ENCODE measurements at regions not wholly inside any gene's neighbourhood (a gene's known extent, or its start where the extent isn't known, plus 50 kb on each side); places are given as distances from the start of the nearest gene placed in this dataset.

DNA sequence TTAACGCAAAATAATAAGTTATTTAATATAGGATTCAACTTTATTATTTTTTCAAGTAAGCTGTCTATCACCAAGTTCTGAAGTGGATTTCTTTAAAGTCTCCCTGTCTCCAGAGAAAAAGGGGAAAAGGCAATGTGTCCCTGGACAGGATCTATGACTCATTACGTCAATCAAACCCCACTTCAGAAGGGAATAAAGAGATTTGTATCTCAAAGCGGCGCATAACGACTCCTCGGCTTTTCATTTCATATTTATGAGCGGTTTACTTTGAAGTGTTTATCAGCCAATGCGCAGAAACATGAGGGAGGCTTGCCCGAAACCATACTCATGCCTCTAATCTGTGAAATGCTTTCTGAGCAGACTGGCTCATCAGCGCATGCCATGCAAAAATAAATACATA lies 938.6 kb upstream of the WWC1 start:
- Histone ChIP-seq H3F3A (ENCODE audit: insufficient read depth, low read length) (no peaks in the 10 kb centered on the region), H3K9ac (ENCODE audit: low read length) (no peak overlapping the region), H4K20me1 (ENCODE audit: insufficient read depth, low read length) (no peaks in the 10 kb centered on the region), H3K36me3 (ENCODE audit: insufficient read depth, low read length) (no peaks in the 10 kb centered on the region), H3K4me1 (ENCODE audit: insufficient read depth, low read length, severe bottlenecking) (no peaks in the 10 kb centered on the region), H3K79me2 (ENCODE audit: insufficient read depth, low read length) (no peaks in the 10 kb centered on the region), H3K4me2 (ENCODE audit: low read length) (no peak overlapping the region), H2AFZ (ENCODE audit: low read length) (no peak overlapping the region), H3K27ac (ENCODE audit: low read depth, low read length, poor library complexity, severe bottlenecking) (no peak overlapping the region), H3K9me2 (ENCODE audit: low read depth, low read length) (no peaks in the 10 kb centered on the region), H3K27me3 (ENCODE audit: insufficient read depth, low read length) (no peaks in the 10 kb centered on the region), H3K4me3 (ENCODE audit: low read depth, low read length, poor library complexity, severe bottlenecking) (no peak overlapping the region), H3K9me3 (ENCODE audit: low read length) (no peaks in the 10 kb centered on the region)
- TF ChIP-seq CTCF (IDR thresholded peaks at IDR 0.05; ENCODE audit: low read length) (no peak), EZH2 (IDR thresholded peaks at IDR 0.05; ENCODE audit: borderline replicate concordance, low read length) (no peak)

GRCh38 chr5:167355346-167355745 lies 936.1 kb upstream of the WWC1 start:
- H3K4me3 ChIP-seq (ENCODE audit: low read depth, low read length, poor library complexity, severe bottlenecking): no peak overlapping the region
- H3K9me3 ChIP-seq (ENCODE audit: low read length): no peaks in the 10 kb centered on the region
- no peaks in the 10 kb centered on the region for H3K4me1 ChIP-seq (ENCODE audit: insufficient read depth, low read length, severe bottlenecking)
- no peaks in the 10 kb centered on the region for H3K9me2 ChIP-seq (ENCODE audit: low read depth, low read length)
- TF ChIP-seq EZH2 (IDR thresholded peaks at IDR 0.05; ENCODE audit: borderline replicate concordance, low read length) (no peak), CTCF (IDR thresholded peaks at IDR 0.05; ENCODE audit: low read length) (no peak)
- no peak overlapping the region for H3K4me2 ChIP-seq (ENCODE audit: low read length)
- no peaks in the 10 kb centered on the region for H3K36me3 ChIP-seq (ENCODE audit: insufficient read depth, low read length)
- no peak overlapping the region for H3K27ac ChIP-seq (ENCODE audit: low read depth, low read length, poor library complexity, severe bottlenecking)
- H3K27me3 ChIP-seq (ENCODE audit: insufficient read depth, low read length): no peaks in the 10 kb centered on the region
- no peaks in the 10 kb centered on the region for H3K79me2 ChIP-seq (ENCODE audit: insufficient read depth, low read length)
- no peak overlapping the region for H3K9ac ChIP-seq (ENCODE audit: low read length)
- H4K20me1 ChIP-seq (ENCODE audit: insufficient read depth, low read length): no peaks in the 10 kb centered on the region
- H3F3A ChIP-seq (ENCODE audit: insufficient read depth, low read length): no peaks in the 10 kb centered on the region
- H2AFZ ChIP-seq (ENCODE audit: low read length): no peak overlapping the region

GRCh38 chr5:167356374-167356773 lies 935.1 kb upstream of the WWC1 start:
- Histone ChIP-seq H3K9ac (ENCODE audit: low read length) (no peak overlapping the region), H4K20me1 (ENCODE audit: insufficient read depth, low read length) (no peaks in the 10 kb centered on the region), H3K4me1 (ENCODE audit: insufficient read depth, low read length, severe bottlenecking) (no peaks in the 10 kb centered on the region), H3K36me3 (ENCODE audit: insufficient read depth, low read length) (no peaks in the 10 kb centered on the region), H3K27ac (ENCODE audit: low read depth, low read length, poor library complexity, severe bottlenecking) (no peak overlapping the region), H3K27me3 (ENCODE audit: insufficient read depth, low read length) (no peaks in the 10 kb centered on the region), H3K9me3 (ENCODE audit: low read length) (no peaks in the 10 kb centered on the region), H2AFZ (ENCODE audit: low read length) (no peak overlapping the region), H3K4me3 (ENCODE audit: low read depth, low read length, poor library complexity, severe bottlenecking) (no peak overlapping the region), H3F3A (ENCODE audit: insufficient read depth, low read length) (no peaks in the 10 kb centered on the region), H3K4me2 (ENCODE audit: low read length) (no peak overlapping the region), H3K9me2 (ENCODE audit: low read depth, low read length) (no peaks in the 10 kb centered on the region), H3K79me2 (ENCODE audit: insufficient read depth, low read length) (no peaks in the 10 kb centered on the region)
- TF ChIP-seq EZH2 (IDR thresholded peaks at IDR 0.05; ENCODE audit: borderline replicate concordance, low read length) (no peak), CTCF (IDR thresholded peaks at IDR 0.05; ENCODE audit: low read length) (no peak)
